GM19467 (cell line): ENCODE measurements at regions not wholly inside any gene's neighbourhood (a gene's known extent, or its start where the extent isn't known, plus 50 kb on each side); places are given as distances from the start of the nearest gene placed in this dataset.

Experiments
- ATAC-seq: cut with Tn5 transposase; IDR thresholded peaks from one replicate; pipeline ENCODE4 v1.9.1; 2021; ENCODE audit warnings: mild to moderate bottlenecking, moderate library complexity; ENCODE audit not compliant: unreplicated experiment

DNA sequence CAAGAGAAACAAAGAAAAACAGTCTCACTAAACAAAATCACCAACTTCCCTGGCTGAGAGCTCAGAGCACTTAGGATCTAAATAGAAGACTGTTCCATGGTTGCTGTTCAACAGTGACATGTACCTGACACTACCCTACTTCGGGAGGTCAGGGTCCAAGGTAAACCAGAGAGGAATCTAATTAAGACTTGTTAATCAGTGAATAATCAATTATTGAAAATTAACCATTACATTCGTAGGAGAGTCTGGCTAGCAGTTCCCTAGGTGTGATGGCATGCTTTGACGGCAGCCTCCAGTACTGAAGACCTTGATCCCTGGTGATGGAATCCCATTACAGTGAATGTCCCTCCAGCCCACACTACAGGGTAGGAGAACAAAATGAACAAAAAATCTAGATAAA lies 154.0 kb upstream of the AFDN start:
- no peak for ATAC-seq

DNA sequence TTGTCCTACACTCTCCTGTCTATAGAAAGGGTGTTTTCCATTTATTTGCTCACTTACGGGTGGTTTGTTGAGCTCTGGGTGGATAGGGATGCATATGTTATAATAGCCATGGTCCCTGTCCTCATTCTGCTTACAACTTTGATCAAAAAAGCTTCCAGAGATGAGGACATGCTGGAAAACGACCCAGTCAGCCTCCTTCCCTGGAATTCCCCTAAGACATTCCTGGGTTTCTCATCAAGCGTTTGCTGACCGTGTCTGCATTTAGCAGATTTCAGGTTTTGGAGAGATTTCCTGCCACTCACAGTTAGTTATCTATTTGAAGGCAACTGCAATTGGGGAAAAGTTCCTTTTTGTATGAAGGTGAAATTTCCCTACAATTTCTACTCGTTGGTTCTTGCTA lies 152.8 kb upstream of the AFDN start:
- ATAC-seq = no peak

DNA sequence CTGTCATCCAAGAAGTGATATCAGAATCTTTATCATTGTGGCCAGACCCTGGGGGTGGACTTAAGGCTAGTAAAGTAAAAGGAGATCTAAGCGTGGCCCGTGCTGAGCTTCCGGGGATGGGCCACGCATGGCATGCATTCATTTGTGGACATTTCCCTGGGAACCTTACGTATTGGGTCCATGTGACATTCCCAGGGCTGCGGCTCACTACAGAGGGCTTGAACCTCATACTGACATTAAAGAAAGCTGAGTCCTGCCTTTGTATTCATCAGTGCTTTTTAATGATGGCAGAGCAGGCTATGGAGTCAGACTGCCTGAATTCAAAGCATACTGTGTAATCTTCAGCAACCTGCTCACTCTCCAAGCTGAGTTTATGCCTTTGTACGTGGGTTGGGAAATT lies 152.2 kb upstream of the AFDN start:
- no peak for ATAC-seq

DNA sequence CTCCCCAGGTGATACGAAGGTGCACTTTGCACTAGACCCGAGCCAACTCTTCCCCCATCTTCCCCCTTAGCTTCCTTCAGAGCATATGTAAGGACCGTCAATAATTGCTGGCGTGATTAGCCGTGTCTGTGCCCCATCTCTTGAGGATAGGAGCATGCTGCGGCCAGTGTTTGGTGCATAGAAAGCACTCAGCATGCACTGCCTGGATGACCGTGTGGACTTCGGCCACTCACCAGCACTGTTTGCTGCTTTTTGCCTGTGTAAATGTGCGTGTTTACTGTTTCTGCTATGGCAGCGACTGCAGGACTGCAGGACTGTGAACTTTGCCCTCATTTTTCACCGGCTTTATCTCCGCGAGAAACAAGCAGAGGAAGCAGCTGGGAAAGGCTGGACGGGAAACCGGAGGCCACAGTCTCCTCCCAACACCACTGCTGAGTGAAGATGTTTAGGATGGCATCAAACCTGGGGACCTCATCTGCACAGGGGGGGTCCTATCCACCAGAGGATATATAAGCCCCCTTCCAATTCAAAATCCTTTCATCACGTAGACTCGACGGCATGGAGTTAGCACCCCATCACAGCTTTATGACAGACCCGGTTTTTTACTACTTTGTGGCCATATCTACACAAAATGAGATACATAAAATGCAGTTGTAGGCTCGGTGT lies 150.6 kb upstream of the AFDN start:
- ATAC-seq = no peak

GRCh38 chr6:167676666-167677421 lies 149.9 kb upstream of the AFDN start:
- no peak for ATAC-seq

DNA sequence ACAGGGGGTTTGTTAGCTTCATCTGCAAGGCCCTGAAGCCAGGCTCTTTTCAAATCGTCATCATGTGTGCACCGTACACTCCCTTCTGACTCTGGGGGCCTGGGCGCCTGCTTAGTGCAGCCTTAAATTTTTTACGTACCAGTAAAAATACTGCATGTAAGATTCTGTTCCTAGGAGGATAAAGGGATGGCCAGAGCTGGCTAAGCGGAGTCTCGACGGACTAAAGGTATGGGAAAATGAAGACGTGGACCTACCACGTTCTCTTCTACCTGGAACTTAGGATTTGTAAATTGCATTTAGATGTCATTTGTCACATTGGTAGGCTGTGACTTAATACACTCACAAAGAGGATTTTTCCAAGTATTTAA lies 149.3 kb upstream of the AFDN start:
- no peak for ATAC-seq

DNA sequence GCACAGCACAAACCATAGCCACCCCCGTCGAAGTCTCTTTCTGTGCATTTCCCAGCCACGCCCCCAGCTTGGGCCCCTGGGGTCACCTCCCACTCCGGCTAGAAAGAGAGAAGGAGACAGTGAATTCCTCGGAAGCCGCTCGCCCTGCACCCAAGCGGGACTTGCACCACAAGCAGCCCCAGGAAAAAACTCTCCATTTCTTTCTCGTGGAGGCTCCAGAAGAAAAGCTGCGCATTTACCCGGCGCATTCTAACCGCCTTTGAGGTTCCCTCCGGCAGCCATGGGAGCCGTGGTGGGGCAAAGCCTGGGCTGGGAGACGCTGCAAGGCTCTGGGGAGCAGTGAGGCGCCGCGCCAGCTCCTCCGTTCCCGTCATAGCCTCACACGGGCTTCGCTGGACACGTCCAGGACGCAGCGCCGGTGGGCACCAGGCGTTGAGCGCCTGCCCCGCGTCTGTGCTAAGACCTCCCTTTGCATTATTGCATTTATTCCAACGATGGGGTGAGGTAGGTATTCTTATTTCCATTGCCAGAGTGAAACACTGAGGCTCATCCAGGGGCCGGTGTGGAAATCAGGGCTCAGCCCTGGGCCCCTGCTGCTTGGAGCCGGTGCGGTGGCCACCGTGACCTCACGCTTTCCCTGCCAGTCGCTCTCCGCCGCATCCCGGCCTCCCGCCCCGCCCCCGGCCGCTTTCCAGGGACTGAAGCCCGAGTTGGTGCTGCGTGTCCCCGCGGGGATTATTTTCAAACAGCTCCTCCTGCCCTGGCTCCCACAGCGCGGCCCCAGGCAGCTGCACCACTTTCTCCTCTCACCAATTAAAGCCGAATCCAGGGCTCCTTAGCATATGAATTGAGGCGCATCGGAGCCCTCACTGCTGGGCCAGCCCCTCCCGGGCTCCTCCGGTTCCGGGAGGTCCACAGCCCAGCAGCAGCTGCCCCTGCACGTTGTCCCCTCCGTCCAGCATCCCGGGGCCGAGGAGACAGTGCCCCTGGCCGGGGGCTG lies 148.3 kb upstream of the AFDN start:
- no peak for ATAC-seq

DNA sequence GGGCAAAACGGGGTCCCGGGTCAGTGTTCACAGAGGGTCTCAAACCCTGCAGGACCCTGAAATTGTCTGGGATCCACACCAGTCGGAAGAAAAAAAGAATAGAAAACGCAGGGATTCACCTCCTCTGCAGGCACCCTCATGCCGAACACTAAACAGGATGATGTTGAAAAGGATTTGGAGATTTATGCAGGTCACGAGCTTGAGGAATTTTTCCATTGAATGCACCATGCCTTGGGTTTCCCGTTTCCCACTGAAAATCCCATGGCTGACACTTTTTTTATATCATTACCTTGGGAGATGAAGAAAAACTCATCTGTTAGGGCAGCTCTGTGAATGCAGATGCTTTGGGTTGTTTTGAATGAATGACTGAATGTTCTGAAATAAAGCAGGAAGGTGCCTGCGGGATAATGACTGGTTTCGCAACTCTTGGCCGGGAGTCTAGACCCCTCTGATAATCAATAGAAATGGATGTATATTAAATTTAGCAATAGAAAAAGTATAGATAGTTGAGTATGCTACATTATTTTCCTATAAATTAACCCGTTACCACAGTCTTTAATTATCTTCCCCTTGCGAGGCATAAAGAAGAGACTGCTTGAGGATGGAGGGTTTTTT lies 147.5 kb upstream of the AFDN start:
- ATAC-seq = no peak

DNA sequence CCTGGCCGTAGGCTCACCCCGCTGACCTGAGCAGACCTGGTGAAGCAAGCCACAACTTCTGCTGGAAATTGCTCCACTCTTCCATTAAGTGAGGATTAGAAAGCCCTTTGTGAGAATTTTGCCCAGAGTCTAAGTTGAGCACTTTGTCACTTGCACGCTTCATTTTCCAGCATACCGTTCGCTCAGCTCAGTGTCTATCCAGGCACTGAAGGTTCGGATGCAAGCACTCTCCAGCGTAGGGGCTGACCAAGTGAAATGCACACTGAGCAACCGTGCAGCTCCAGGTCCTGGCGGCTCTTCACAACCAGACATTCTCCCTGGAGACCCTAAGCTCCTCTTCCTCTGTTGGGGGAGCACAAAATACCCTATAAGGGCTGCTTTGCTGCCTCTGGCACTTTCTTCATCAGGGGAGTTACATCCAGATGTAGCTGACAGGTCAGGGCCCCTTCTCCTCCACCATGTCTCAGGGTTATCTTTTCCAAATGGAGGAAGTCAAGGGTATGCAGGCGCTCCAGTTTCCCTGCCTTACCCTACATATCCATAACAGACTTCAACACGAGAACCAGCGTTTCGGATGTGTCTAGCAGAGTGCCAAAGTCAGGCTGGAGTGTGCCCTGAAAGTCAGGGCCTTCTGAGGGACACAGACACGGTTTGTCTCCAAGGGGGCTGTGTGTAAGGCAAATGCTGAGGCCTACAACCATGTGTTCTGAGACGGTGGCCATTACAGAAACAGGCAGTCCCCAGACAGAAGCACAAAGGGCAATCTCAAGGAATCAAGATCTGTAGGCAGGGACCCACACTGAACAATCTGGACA lies 146.7 kb upstream of the AFDN start:
- no peak for ATAC-seq

DNA sequence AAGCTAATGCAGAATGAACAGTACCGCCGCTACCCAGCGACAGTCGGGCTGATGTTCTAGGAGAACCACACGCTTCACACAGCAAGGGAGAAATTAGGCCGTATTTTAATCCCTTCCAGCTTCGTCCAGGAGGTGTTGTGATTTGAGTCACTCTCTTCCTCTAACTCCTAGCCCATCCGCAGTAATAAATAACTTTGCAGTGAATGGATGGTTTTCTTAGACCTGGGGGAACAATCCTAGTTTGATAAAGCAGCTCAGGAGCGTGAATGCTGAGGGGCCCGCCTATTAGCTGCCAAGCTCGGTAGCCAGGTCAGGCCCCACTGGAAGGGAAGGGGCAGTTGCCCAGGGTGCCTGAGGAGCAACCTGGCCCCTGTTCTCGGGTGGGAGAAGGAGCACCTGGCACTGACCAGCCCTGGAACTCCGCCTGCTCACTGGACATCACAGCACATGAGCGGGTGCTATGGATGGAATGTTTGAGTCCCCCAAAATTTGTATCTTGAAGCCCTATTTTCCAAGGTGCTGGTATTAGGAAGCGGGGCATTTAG lies 146.0 kb upstream of the AFDN start:
- no peak for ATAC-seq

- no peak for ATAC-seq
Observed at GRCh38 chr6:167682125-167682524, 144.6 kb upstream of the AFDN start.

GRCh38 chr6:167682546-167683027 lies 144.1 kb upstream of the AFDN start:
- ATAC-seq = no peak

DNA sequence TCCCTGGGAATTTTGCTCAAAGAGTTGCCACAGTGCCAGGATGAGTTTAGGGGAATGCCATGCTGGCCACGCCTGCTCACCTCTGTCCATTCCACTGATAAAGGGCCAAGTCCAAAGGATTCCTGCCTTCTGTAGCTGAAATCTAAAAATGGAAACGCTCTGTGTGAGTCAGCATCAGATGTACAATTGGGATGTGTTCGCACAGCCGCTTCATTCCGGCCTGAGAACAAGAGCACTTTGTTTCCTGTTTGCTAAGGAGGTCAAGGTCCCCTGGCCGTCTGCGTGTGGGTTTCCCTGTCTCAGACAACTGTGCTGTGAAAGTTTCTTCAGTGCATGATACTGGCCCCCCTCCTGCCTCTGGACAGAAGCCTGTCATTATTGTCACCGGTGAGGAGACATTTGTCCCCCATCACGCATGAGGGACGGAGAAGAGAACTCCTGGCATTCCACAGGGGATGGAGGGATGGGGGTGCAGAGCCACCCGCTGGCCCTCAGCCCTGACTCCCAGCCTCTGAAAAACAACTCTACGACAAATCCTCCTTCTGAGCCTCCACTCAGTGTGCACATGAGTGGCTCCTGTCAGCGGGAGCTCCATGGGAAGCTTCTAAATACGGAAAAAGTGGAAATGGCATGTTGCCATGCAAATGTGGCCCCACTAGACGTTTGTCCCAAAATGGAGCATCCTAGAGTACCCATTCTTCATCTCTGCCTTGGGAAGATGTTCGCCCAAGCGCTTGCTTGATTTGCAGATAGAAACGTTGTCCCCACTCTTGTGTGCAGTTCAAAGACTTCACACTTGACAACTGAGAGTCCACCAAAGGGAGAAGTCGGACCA lies 143.5 kb upstream of the AFDN start:
- no peak for ATAC-seq

GRCh38 chr6:167684276-167685104 lies 142.2 kb upstream of the AFDN start:
- ATAC-seq = no peak

- ATAC-seq = no peak
Observed at GRCh38 chr6:167685654-167686053, 141.1 kb upstream of the AFDN start.

DNA sequence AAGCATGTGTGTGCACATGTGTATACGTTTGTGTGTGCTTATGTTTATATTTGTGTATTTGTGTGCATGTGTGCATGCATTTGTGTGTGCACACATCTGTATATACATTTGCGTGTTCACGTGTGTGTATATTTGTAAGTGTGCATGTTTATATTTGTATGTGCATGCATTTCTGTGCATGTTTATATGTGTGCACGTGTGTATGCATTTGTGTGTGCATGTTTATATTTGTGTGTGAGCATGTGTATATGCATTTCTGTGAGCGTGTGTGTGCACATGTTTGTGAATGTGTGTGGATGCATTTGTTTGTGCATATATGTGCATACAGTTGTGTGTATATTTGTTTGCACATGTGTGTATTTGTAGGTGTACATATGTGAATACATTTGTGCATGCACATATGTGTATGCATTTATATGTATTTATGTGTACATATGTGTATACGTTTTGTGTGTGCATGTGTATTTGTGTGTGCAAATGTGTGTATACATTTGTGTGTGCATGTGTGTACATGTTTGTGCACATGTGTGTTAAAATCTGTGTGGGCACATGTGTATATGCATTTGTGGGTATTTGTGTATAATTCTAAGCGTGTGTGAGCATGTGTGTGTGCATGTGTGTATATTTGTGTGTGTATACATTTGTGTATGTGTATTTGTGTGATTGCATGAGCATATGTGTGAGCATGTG lies 140.4 kb upstream of the AFDN start:
- ATAC-seq = no peak

GRCh38 chr6:167687116-167687725 lies 139.5 kb upstream of the AFDN start:
- no peak for ATAC-seq
